Aorta (tissue), 5 donors: ENCODE measurements at regions not wholly inside any gene's neighbourhood (a gene's known extent, or its start where the extent isn't known, plus 50 kb on each side); places are given as distances from the start of the nearest gene placed in this dataset.

Experiments
- ATAC-seq: fragments of 200-7000 bp; cut with Tn5 transposase; one replicate; pipeline ENCODE4 v1.9.1; 2022; ENCODE audit warnings: moderate library complexity; ENCODE audit not compliant: low FRiP score
- DNase-seq, 2 donors: peaks; one replicate each; pipeline ENCODE4 v3.0.0-alpha.2; 2020
- H3K27ac ChIP-seq, 2 donors: one replicate each; pipeline ENCODE4 v1.5.1; 2013; ENCODE audit warnings: low read length in 2 of 2, mild to moderate bottlenecking in 2 of 2, moderate library complexity in 2 of 2, control low read depth in 1 of 2, inconsistent platforms in 1 of 2, low read depth in 1 of 2
- H3K27me3 ChIP-seq, 2 donors: one replicate each; pipeline ENCODE4 v1.6.1; 2013; ENCODE audit warnings: control low read depth in 1 of 2, low read length in 1 of 2, mild to moderate bottlenecking in 1 of 2, moderate library complexity in 1 of 2; ENCODE audit not compliant: insufficient read depth in 2 of 2, control insufficient read depth in 1 of 2
- H3K36me3 ChIP-seq, 2 donors: one replicate each; pipeline ENCODE4 v1.6.1; 2013; ENCODE audit warnings: control low read depth in 1 of 2, low read length in 1 of 2, mild to moderate bottlenecking in 1 of 2; ENCODE audit not compliant: insufficient read depth in 2 of 2, control insufficient read depth in 1 of 2
- H3K4me1 ChIP-seq, 2 donors: one replicate each; pipeline ENCODE4 v1.6.1; 2013; ENCODE audit warnings: low read length in 2 of 2, control low read depth in 1 of 2, mild to moderate bottlenecking in 1 of 2, moderate library complexity in 1 of 2; ENCODE audit not compliant: insufficient read depth in 2 of 2, control insufficient read depth in 1 of 2
- H3K4me3 ChIP-seq, 2 donors: one replicate each; pipeline ENCODE4 v1.5.1; 2013; ENCODE audit warnings: low read length in 2 of 2, control low read depth in 1 of 2, mild to moderate bottlenecking in 1 of 2
- H3K9me3 ChIP-seq: one replicate; pipeline ENCODE4 v1.6.1; 2013; ENCODE audit warnings: mild to moderate bottlenecking, low read length; ENCODE audit not compliant: control insufficient read depth
- WGBS, 2 donors: extraction: QIAGEN DNeasy Blood & Tissue Kit; methylation state at CpG; one replicate each; pipeline ENCODE4 v1.1.7; 2013; 5-methylcytosine and 5-hydroxymethylcytosine counted together
- intact Hi-C, 2 donors: fragments of 100-400 bp; cut with DNase I; formaldehyde crosslinking; loops; one replicate each; pipeline versions ENCODE4 v1.14.2 to v1.15.0; 2022
- donor health status: healthy with polysubstance abuse.
- donor health status: Bipolar disorder and iron deficiency.
- donor health status: DM: no; HTN: no; CAD: no.
- donor health status: DM: no; HTN: no; CAD: no.
- donor health status: DM: yes; HTN: yes; CAD: no.

- no peaks in the 10 kb centered on the region for H3K4me1 ChIP-seq
- H3K27ac ChIP-seq: no peak overlapping the region
- no peaks in the 10 kb centered on the region for H3K9me3 ChIP-seq
- no peaks in the 10 kb centered on the region for H3K36me3 ChIP-seq
- intact Hi-C loops: no loop called here
- DNase-seq (no peak), ATAC-seq (no peak)
- no peaks in the 10 kb centered on the region for H3K27me3 ChIP-seq
- whole genome bisulfite sequencing, 2 donors: 95 to 96% methylated on average over 4 of the region's 4 CpGs
- H3K4me3 ChIP-seq: no peak overlapping the region
These were observed 191.2 kb downstream of the SPRY2 start for GRCh38 chr13:80149736-80150135.

DNA sequence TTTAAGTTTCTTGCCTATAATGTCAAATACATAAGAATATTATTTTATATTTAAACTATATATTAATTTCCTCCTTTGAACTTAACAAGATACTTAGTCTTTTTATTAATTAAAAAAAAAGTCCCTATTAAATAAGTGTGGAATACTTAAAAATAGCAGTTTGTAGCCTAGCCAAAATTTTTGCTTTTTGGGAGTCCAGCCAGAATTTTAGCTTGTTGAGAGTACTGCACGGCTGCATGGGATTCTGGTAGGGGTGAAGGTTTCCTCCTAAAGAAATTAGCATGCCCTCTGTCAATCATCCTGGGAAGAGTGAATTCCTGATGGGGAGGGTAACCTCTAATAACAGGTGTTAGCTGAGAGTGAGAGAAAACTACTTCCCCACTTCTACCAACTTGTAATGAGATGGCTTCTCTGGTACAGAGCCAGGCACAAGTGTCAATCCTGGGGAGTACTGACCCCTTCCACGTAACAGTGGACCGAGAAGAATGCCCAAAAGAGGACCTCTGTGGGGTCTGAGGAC, 195.7 kb downstream of the SPRY2 start:
- no peak for DNase-seq
- Histone ChIP-seq H3K4me1 (peaks cover 0 to 4% of the 10 kb centered on the region in 2 donors), H3K27me3 (no peaks in the 10 kb centered on the region), H3K36me3 (no peaks in the 10 kb centered on the region), H3K27ac (no peak overlapping the region), H3K9me3 (no peaks in the 10 kb centered on the region), H3K4me3 (no peak overlapping the region)
- WGBS, 2 donors: 11 to 14% methylated on average over 3 of the region's 3 CpGs
- intact Hi-C loops: no loop called here
- ATAC-seq: peak; percentile 38

DNA sequence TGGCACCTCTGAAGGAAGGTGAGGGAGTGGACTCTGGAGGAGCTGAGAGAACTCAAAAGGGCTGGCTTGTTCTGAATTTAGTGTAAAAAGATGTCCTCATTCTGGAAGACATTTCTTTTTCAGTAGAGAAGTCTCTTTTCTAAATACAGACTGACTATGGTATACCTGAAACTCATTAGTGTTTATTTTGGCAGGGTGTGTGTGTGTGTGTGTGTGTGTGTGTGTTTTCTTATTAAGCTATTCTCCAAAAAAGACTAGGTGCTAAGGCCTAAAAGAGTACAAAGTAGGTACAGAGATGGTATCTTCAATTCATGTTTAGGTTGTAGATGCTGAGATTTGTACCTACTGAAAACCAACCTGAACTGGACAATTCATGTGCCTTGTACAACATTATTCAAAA, 196.4 kb downstream of the SPRY2 start:
- H3K4me3 ChIP-seq: no peak overlapping the region
- no peaks in the 10 kb centered on the region for H3K27me3 ChIP-seq
- intact Hi-C loops: loop anchor here in 1 of 2 donors (5.0 kb wide), 1 partner anchor 207 kb away; no protein-coding TSS in a partner anchor
- H3K4me1 ChIP-seq: peaks cover 0 to 4% of the 10 kb centered on the region in 2 donors
- no peak overlapping the region for H3K27ac ChIP-seq
- DNase-seq (no peak), ATAC-seq (no peak)
- no peaks in the 10 kb centered on the region for H3K36me3 ChIP-seq
- no peaks in the 10 kb centered on the region for H3K9me3 ChIP-seq

DNA sequence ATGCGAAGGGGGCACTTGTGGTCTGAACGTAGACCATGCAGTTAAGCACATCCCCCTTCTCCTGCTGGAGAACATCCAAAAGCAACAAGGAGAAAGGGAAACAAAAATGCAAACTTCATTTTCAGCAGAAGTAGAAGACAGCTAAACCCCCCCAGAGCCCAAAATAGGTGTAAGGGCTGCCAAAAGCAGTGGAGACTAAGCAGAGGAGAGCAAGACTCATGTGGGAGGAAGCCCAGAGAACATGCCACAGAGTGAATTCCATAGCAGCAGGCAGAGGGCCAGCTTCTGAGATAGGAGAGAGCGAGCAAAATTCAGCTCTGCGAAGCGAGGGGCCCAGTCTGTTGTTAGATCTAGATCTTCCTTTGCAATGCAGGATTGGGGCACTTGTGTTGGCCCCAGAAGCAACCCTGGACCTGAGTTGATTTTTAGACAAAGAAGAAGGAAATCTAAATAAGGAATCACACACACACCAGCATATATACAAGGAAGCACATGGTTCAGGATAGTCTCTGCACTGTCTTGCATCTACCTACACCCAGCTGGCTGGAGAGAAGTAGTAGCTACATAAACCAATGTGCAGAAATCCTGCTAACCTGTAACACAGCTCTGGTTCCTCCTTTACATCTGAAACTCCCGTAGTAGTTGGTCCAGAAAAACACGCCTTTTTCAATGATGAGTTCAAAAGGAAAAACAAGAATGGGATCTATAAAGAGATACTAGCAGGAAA, 199.6 kb downstream of the SPRY2 start:
- H3K9me3 ChIP-seq: no peaks in the 10 kb centered on the region
- intact Hi-C loops: loop anchor here in 1 of 2 donors (5.0 kb wide), 1 partner anchor 204 kb away; no protein-coding TSS in a partner anchor
- WGBS, 2 donors: 19 to 27% methylated on average over 7 of the region's 7 CpGs
- no peaks in the 10 kb centered on the region for H3K27me3 ChIP-seq
- no peaks in the 10 kb centered on the region for H3K36me3 ChIP-seq
- H3K27ac ChIP-seq: peak overlapping the region in 1 of 2 donors; percentile 78
- DNase-seq (peak; percentile 79), ATAC-seq (peak; percentile 64)
- H3K4me1 ChIP-seq: peaks cover 0 to 4% of the 10 kb centered on the region in 2 donors
- no peak overlapping the region for H3K4me3 ChIP-seq

GRCh38 chr13:80140685-80141084, 200.2 kb downstream of the SPRY2 start:
- intact Hi-C loops: loop anchor here in 1 of 2 donors (5.0 kb wide), 1 partner anchor 203 kb away; no protein-coding TSS in a partner anchor
- no peak for ATAC-seq
- no peaks in the 10 kb centered on the region for H3K27me3 ChIP-seq
- H3K27ac ChIP-seq: no peak overlapping the region
- 5 to 9% methylated on average over 4 of the region's 4 CpGs for WGBS, 2 donors
- no peaks in the 10 kb centered on the region for H3K9me3 ChIP-seq
- DNase-seq: no peak
- H3K4me1 ChIP-seq: peaks cover 0 to 4% of the 10 kb centered on the region in 2 donors
- no peak overlapping the region for H3K4me3 ChIP-seq
- H3K36me3 ChIP-seq: no peaks in the 10 kb centered on the region

GRCh38 chr13:80139196-80139595, 201.7 kb downstream of the SPRY2 start:
- intact Hi-C loops: loop anchor here (10.0 kb wide), 2 partner anchors 54 to 364 kb away; no protein-coding TSS in a partner anchor
- WGBS, 2 donors: 95 to 96% methylated on average over 2 of the region's 2 CpGs

DNA sequence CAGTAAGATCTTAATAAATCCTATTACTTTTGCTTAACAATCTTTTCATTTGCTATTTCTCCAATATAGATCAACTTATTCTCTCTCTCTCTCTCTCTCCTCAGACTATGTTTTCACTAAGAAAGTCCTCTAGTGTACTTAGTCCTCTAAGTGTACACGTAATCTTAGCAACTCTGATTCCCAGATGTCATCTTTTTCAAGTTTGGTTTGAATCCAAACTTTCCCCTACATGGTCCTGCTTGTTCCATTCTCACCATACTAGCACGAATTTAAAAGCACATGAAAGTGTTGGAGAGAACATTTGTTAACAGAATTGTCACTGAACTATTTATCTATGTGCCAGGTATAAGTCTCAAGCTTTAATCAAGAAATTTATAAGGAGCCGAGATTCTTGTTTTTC, 202.9 kb downstream of the SPRY2 start:
- Histone ChIP-seq H3K4me3 (no peak overlapping the region), H3K27me3 (no peaks in the 10 kb centered on the region), H3K36me3 (no peaks in the 10 kb centered on the region), H3K9me3 (no peaks in the 10 kb centered on the region), H3K4me1 (peaks cover 0 to 1% of the 10 kb centered on the region in 2 donors), H3K27ac (no peak overlapping the region)
- ATAC-seq (no peak), DNase-seq (no peak)
- intact Hi-C loops: loop anchor here (10.0 kb wide), 2 partner anchors 53 to 363 kb away; no protein-coding TSS in a partner anchor
- 25 to 32% methylated on average over 3 of the region's 3 CpGs for WGBS, 2 donors

More at GRCh38 chr13:80139196-80139595, 201.7 kb downstream of the SPRY2 start:
- no peaks in the 10 kb centered on the region for H3K9me3 ChIP-seq
- H3K4me1 ChIP-seq: no peaks in the 10 kb centered on the region
- H3K4me3 ChIP-seq: no peak overlapping the region
- DNase-seq (no peak), ATAC-seq (no peak)
- no peak overlapping the region for H3K27ac ChIP-seq
- no peaks in the 10 kb centered on the region for H3K27me3 ChIP-seq
- no peaks in the 10 kb centered on the region for H3K36me3 ChIP-seq

GRCh38 chr13:80134346-80134745, 206.6 kb downstream of the SPRY2 start:
- WGBS, 2 donors: 52 to 55% methylated on average over 2 of the region's 2 CpGs
- peaks cover 0 to 1% of the 10 kb centered on the region in 2 donors for H3K4me1 ChIP-seq
- no peak for ATAC-seq
- H3K4me3 ChIP-seq: no peak overlapping the region
- H3K27me3 ChIP-seq: no peaks in the 10 kb centered on the region
- H3K27ac ChIP-seq: peak overlapping the region; percentile 54 to 84
- intact Hi-C loops: loop anchor here (5.0 to 10.0 kb wide), 6 partner anchors 47 to 360 kb away; no protein-coding TSS in a partner anchor
- H3K9me3 ChIP-seq: no peaks in the 10 kb centered on the region
- no peak for DNase-seq
- no peaks in the 10 kb centered on the region for H3K36me3 ChIP-seq
